Fibroblast of upper back skin (primary cell): ENCODE measurements at regions not wholly inside any gene's neighbourhood (a gene's known extent, or its start where the extent isn't known, plus 50 kb on each side); places are given as distances from the start of the nearest gene placed in this dataset.

Experiments
- DNase-seq: peaks from one replicate; pipeline ENCODE4 v3.0.0-alpha.2; 2013

DNA sequence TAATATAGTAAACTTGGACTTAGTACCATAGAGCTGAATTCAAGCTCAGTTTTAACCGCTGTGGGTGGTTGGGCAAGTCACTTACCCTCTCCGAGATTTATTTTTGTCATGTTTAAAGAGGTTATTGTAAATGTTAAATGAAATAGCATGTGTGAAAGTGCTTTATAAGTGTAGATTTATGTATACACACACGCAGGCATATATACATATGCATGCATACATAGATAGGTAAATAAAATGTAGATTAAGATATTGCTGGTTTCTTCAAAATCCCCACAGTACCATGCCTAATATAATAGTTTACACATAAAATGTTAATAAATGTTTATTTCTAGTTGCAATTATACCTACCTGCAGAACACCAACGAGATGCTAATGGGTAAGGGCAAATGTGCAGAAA is 164.5 kb upstream of the EGFLAM start:
- DNase-seq: no peak

DNA sequence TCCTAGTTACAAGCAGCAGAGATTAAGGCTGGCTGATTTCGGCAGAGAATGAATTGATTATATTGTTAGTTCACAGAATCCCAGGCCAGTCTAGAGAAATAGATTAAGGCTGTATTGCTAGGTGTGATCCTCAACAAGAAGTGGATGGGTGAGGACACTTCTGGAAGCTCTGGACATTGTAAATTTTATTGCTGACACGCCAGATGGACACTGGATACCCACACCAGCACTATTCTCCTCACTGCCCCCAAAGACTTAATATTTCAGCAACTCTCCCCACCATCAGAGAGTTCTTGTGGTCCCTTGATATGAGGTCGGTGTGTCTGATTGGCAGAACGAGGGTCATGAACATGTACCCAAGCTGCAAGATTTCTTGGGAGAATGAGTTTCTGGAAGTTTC is 171.6 kb upstream of the EGFLAM start:
- DNase-seq: no peak

DNA sequence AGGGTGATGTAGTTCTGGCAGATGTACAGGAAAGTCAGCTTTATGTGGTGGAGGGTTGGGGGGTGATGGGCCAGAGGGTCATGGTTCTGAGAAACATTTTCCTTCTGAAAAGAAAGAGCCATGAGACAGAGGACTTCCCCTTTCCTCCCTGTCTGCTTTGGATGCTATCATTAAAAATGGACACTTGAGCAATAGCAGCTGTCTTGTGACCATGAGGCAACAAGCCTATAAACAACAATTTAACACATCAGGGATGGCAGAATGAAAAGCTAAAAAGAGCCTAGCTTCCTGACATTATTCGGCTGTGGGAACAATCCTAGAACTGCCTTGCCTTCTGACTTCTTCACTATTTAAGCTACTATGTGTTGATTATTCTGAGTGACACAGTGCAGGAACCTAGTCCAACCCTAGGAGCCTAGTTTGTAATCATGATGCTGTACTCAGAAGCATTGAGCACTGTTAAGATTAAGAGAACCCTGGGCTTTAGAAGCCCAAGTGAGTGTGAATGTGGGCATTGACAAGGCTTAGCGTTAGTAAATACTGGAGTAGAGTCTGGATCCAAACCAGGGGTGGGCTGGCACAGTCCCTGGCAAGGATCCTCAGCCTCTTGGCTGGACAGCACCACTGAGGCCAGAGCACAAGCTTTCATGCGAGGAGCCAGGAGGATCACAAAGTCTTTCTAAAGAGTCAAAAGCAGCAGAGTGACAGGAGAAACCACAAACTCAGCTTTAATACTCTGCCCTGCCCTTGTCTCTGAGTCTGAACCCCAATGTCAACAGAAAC is 178.5 kb upstream of the EGFLAM start:
- DNase-seq: no peak

DNA sequence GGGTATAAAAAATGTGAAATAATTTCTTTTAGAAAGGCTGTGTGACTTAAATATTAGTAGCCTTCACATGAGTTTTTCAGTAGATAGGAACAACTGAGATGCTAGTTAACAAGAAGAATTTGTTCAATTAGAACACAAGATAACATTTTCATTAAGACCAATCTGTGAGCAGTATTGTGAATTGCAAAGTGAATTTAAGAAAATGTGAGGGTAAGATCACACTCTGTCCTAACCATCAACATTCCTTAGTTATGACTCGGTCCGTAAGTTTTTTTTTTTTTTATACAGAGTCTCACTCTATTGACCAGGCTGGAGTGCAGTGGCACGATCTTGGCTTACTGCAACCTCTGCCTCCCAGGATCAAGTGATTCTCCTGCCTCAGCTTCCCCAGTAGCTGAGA is 180.2 kb upstream of the EGFLAM start:
- no peak for DNase-seq

DNA sequence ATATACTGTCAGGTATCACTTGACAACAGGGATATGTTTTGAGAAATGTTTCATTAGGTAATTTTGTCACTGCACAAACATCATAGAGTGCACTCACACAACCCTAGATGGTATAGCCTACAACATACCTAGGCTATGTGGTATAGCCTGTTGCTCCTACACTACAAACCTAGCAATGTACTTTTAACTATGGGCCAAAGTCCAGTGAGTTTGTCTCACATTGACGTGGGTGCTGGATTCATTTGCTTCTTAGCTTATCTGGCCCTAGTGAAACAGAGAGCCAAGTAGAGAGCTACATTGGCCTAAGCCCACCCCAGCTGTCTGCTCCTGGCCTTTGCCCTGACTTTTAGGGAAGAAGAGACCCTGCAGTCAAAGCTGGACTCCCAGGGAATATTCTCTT is 180.7 kb upstream of the EGFLAM start:
- no peak for DNase-seq

DNA sequence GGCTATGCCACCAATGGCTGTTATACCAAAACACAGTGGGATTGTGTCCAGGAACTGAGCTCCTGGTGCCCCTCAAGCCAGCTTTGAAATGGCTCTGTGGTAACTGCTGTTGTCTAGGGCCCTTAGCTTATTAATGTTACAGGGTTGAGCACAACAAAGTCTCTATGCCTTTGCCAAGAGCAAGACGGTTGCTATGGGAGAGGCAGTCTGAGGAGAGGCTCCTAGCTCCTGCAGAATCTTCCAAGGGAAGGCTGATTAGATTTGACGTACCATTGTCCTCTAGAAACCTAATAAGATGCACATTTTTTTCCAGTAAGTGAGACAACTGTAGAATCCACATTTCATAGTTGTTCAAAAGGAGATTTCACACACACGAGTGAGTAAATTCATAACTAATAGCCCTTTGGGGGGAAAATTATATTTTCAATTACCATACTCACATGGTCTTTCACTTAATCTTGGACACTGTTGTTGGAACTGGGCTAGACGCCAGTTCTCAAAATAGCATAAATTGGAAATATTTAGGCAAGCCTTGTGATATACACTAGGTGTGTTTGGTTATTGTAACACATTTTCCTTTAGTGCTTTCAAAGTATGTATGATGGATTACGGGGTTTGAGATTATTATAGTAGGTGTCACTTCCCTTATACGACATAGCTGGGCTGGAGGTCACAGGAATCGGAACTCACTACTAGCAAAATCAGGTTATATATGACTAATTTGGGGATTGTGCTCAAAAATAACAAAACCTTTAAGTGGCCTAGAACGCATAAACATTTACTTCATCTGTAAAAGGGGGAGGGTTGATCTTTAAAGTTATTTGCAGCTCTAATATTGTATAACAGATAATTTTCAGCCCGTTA is 186.3 kb upstream of the EGFLAM start:
- DNase-seq: no peak

DNA sequence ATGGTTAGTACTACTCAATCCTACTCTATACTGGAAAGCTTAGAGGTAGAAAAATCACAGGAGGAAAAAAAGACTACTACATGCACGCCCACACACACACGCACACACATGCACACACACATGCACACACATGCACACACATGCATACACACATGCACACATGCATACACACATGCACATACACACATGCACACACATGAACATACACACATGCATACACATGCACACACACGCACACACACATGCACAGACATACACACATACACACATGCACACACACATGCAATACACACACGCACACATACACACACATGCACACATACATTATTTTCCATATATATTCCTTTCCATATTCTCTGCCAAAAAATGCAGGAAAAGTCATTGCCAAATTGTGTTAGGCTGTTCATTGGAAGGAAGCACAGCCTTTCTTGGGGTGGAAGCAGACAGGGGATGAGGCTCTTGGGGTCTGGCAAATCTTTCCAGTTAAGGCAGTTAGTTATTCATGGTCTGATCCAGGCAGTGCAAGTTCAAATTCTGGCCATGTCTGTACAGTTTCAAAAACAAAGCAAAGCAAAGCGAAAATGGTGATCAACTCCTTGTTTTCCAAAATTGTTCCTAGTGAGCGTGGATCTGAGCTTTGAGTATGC is 187.9 kb upstream of the EGFLAM start:
- DNase-seq: no peak

DNA sequence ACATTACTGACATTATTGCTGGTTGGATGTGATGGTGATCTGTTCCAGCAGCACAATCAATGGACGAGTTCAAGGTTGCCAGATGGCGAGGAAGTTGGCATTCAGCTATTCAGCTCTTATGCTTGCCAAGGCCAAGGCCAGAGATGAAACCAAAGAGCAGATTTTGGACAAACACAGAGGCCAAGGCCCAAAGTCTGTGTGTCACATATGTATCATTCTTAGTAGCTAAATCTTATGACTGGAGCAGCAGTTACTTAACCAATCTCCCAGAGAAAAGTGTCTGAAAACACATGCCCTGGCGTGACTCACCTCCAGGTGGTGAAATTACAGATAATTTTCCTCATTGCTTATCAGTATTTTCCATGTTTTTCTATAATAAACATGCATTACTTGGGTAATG is 189.0 kb upstream of the EGFLAM start:
- no peak for DNase-seq

DNA sequence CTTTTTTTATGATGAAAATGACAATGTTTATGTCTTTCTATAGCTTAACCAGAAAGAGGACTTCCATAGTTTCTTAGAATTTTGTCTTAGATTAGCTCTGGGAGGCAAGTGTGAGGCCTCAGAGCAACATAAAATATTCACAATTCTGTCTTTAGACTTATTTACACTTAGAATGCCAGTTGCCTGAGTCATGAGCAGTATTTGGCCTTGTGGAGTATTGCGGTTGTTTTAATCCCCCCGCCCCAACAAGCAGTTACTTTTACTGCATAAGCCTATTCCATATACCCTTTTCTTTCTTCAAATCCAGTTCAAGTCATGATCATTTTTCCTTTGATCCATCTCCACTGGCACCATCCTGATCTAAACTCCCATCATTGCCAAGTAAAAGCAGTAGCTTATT is 198.0 kb upstream of the EGFLAM start:
- DNase-seq: peak; percentile 31

DNA sequence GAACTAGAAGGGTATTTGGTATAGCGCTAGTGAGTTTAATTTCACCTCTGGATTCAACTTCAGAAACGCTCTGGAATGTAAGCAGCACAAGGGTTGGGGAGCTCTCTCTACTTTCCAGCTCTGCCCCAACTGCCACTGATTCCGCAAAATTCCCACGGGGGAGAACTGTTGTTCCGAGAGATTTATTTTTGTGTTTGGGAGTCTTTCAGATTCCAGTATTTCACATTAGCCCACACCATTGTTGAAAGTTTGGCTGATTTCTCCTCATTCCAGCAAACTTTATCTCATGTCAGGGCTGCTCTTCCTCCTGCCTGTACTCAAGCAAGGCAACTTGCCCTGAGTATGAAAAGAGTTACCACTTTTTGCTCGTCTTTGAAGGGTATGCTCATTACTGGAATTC is 198.5 kb upstream of the EGFLAM start:
- no peak for DNase-seq

DNA sequence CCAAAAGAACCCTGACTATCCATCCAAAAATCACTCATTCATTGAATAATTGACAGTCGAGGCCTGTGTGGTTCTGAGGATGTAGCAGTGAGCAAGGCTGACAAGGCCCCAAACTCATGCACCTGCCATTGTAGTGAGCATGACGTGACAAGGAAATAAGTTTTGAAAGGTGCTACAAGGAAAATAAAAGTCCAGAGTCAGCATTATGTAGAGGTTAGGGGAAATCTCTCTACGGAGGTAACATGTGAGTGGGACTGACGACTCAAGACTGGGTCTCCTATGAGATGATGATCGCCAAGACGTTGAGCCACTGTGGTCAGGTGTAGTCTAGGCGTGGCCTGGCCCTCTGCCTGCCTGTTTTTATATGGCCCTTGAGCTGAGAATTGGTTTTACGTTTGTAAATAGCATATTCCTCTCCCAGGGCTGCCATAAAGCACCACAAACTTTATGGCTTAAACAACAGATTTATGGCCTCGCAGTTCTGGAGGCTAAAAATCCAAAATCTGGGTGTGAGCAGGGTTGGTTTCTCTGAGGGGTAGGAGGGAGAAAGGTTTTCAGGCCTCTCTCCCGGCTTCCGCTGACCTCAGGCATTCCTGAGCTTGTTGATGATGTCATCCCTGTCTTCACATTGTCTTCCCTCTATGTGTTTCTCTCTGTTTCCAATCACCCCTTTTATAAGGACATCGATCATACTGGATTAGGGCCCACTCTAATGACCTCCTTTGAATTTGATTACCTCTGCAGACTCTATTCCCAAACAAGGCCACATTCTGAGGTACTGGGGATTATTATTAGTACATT is 206.4 kb upstream of the EGFLAM start:
- DNase-seq: peak; percentile 6

DNA sequence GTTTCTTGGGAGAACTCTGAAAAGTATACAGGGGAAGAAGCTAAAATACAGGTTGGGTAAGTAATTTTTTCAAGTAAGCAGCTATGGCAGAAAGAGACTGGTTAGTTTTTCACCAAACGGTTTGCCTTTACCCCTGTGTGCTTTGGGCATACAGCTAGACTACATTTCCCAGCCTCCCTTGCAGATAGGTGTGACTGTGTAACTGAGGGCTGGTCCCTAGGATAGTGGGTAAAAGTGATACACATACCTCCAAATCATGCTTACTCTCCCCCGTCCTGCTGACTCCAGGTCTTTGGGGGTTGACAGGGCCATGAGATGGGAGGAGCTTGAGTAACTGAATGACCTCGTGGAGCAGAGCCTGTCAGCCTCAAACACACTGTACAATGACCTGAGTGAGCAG is 208.6 kb upstream of the GDNF start:
- no peak for DNase-seq

DNA sequence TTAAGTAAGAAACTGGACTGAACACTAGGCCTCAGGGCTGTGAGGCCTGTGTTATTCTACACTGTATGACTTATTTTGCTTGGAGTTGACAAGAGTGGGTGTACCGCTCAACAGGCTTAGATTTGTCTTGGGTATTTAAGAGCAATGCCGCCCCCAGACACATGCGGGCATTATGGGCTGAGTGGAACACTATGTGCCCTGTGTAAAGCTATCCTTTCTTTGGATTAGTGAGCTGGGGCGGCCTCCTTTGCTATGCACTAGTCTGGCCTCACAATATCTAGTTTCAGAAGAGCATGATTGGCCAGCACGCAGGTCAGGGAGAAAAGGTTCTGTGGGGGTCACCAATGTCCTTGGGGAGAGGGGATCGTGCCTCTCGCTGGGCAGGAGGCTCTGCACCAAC is 206.3 kb upstream of the GDNF start:
- no peak for DNase-seq

DNA sequence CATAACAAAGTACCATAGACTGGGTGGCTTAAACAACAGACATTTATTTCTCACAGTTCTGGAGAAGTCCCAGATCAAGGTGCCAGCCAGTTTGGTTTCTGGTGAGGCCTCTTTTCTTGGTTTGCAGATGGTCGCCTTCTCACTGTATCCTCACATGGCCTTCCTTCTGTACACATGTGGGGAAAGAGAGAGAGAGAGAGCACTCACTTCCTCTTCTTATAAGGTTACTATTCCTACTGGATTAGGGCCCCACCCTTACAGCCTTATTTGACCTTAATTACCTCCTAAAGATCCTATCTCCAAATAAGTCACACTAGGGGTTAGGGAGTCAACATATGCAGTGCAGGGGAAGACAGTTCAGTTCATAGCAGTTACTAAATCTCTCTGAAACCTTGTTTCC is 205.6 kb upstream of the GDNF start:
- no peak for DNase-seq

DNA sequence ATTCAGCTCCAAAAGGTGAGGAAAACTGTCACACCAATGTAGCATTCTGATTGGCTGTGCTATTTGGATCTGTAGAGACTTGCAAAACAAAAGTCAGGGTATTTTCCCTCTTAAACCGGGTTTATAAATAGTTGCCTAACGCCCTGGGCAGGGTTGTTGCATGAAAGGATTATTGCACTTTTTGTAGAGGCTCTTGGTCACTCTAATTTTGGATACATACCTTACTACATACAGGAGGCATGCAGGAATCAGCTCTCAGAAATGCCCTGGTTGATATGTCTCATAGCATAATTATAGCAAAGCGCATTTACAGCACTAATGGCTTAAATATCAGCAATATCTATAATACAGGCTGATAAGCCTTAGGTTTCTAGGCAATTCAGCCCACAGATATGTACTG is 200.0 kb upstream of the GDNF start:
- DNase-seq: no peak

DNA sequence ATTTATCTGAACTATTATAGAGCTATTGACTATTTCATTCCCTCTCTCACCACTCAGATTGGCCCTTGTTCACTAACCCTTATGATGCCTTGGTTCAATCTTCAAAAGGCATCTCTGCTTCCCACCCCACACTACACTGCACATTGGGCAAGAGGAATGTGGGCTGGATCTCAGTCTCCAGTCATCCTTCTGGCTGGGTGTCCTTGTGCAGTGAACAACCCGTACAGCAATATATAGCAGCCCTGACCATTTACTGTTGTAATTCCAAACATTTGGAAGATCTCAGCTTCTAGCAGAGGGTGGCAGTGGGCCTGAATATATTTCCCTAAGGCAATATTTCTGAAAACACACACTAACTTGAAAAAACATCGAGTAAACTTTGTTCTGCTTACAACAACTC is 199.2 kb upstream of the GDNF start:
- DNase-seq: no peak

DNA sequence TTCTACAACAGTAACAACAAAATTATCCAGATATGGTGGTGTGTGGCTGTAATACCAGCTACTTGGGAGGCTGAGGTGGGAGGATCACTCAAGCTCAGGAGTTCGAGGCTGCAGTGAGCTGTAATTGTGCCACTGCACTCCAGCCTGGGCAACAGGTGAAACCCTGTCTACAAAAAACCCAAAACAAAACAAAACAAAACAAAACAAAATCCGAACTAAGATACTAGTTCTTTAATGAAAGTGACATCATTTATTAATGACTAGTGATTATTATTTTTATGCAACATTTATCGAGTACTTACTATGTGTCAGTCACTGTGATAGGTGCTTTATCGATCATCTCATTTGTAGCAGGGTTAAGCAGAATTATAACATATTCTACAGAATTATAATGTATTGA is 196.9 kb upstream of the GDNF start:
- no peak for DNase-seq

DNA sequence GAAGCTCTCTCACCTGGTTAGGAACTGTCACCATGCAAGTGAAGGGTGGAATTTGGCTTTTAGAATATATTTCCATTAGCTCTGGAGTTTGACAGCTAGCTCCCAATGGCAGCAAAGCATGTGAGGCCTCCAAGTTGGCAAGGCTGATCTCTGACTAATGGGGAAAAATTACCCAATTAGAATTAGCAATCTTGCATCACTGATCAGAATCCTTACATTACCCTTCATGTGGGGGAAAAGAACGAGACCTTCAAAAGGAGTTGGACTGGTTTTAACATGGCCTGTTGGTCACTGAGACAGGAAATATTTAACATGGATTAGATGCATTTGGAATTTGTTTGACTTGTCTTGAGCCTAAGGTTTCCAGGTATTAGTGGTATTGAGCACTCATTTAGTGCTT is 192.3 kb upstream of the GDNF start:
- no peak for DNase-seq

DNA sequence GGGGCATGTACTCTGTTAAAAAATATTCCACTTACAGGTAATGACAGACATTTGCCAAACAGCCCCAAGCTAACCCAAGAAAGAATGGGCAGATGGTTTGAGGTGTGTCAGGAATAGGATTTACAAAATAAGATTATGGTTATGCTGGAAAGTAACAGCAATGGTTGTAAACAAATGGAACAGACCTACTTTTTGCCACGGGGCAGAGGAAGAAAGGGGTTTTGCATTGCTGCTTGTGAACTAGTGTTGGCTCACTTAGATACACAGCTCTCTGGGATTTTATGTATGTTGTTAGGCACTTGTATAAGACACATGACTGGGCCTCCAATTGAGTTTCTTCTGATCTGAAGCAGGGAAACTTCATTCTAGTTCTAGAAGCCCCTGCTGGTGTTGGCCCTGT is 191.5 kb upstream of the GDNF start:
- DNase-seq: no peak

DNA sequence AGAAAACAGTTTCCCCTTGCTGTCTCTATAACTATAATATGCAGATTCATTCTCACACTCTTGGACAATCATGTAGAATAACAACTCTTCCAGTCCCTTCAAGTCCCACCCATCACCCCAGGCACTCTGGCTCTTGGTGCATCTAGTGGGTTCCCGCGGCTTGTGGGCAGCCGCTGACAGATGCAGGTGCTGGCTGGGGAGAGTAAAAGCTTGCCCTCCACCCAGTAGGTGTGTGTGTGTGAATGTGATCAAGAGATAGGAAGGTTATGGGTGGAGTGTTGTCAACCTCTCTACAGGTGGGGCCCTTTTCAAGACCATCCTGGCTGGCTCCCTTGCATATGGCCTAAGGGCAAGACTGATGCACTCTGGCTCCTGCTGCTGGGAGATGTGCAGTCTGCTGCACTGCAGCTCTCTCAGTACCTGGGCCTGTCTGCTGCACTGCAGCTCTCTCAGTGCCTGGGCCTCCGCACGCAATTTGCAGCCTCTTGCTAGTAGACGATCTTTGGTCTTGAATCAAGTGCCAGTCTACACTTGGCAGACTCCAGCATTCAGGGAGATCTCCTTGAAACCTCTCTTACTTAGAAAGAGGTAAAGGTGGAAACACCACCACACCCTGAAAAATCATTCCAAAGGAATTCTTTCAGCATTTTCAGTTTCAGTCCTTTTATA is 189.7 kb upstream of the GDNF start:
- no peak for DNase-seq

DNA sequence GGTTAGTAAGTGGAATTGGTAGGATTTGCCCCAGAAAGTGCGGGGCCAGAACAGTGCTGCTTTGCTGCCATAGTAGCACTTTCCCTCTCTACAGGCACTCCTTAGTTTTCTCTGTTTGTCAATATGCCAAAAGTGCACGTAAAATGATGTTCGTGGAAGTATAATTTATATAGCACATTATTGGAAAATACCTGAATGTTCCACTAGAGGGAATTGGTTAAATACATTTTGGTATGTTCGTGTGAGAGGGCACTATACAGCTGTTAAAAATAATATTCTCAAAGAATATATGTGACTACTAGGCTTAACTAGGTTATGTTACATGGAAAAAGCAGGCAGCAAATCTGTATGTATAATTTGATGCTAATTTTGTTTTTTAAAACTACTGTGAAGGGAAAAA is 184.0 kb upstream of the GDNF start:
- no peak for DNase-seq

DNA sequence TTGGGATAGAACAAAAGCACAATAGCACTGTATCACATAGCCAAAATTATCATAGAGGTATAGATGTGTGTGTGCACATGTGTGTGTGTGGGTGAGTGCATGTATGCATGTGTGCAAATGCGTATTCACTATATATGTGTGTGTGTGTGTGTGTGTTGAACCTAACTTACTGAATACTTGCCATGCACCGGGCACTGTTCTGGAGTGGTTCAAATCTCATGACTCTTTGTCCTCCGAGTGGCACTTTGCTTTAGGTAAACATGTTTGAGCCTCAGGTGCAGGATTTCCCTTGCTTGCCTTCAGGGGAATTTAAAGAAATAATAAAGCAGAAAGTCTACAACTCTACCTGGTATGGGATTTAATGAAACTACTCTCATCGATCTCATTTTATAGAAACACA is 183.5 kb upstream of the GDNF start:
- DNase-seq: no peak

DNA sequence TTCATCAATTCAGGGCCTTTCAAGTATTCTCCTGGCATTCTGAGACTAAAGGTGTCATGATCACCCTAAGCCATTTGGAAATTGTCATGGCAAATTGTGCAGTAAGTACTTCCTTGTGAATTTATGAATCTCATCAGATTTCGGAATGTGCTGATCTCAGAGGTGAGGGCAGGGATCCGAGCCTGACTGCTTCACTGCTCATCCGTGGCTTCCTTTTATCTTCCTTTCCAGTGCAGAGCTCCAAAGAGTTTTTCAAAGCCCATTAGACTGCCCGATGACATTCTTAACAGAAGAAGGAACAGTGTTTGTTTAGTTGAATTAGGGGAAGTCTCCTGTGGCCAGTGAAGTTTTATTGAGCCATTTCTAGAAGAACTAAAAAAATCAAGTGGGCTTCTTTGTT is 182.8 kb upstream of the GDNF start:
- DNase-seq: no peak
